ENCODE measurements at regions not wholly inside any gene's neighbourhood (a gene's known extent, or its start where the extent isn't known, plus 50 kb on each side); places are given as distances from the start of the nearest gene placed in this dataset.

DNA sequence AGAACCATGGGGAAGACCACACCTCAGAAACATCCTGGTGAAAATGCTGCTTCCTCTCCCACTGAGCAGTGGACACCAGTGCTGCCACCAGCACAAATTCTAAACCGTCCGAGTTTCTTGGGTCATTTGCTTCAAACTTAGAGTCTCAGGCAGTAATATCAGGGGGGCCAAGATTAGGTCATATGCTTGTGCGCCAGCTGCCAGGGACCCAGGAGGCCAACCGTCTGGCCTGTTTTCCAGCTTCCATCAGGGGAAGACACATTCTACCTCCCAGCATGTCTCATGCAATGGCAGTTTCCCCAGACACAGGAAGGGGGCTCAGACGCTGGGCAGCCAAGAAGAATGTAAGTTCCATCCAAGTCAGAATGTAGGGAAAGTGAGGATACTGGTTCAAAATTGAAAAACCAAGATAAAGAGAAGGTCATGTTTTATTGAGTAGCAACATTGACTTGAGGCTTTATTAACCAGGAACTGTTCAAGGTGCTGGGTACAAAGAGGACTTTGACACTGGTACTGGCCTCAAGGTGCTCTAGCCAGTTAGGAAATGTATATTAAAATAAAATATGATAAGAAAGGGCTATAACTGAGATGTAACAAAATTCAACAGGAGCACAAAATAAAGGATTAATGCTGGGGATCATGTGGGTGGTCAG lies 59.7 kb upstream of the EED start:
- no peak overlapping the region for H3K27ac ChIP-seq
- TF ChIP-seq, protein P1, sequence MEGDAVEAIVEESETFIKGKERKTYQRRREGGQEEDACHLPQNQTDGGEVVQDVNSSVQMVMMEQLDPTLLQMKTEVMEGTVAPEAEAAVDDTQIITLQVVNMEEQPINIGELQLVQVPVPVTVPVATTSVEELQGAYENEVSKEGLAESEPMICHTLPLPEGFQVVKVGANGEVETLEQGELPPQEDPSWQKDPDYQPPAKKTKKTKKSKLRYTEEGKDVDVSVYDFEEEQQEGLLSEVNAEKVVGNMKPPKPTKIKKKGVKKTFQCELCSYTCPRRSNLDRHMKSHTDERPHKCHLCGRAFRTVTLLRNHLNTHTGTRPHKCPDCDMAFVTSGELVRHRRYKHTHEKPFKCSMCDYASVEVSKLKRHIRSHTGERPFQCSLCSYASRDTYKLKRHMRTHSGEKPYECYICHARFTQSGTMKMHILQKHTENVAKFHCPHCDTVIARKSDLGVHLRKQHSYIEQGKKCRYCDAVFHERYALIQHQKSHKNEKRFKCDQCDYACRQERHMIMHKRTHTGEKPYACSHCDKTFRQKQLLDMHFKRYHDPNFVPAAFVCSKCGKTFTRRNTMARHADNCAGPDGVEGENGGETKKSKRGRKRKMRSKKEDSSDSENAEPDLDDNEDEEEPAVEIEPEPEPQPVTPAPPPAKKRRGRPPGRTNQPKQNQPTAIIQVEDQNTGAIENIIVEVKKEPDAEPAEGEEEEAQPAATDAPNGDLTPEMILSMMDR (IDR thresholded peaks at IDR 0.05): no peak
- TF ChIP-seq ZFX (IDR thresholded peaks at IDR 0.05; ENCODE audit: borderline replicate concordance): no peak

DNA sequence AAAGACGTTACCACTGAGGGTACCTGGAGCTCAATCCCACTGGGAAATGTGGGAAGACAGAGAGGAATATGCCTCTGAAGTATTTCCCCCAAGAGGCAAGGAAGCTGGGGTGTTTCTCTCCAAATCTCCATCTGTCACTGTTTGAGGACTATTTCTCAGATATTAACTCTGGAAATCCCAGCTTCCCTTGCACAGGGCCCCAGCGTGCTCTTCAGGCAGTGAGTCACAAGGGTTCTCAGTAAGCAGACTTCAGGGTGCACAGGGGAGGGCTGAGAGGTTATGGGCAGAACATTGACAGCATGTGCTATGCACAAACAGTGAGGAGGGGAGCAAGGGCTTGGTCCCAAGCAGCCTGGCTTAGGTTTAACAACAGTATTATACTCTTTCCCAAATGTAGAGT lies 60.9 kb upstream of the EED start:
- no peak overlapping the region for H3K27ac ChIP-seq
- TF ChIP-seq, protein P1 (IDR thresholded peaks at IDR 0.05): no peak
- no peak for TF ChIP-seq ZFX (IDR thresholded peaks at IDR 0.05; ENCODE audit: borderline replicate concordance)

DNA sequence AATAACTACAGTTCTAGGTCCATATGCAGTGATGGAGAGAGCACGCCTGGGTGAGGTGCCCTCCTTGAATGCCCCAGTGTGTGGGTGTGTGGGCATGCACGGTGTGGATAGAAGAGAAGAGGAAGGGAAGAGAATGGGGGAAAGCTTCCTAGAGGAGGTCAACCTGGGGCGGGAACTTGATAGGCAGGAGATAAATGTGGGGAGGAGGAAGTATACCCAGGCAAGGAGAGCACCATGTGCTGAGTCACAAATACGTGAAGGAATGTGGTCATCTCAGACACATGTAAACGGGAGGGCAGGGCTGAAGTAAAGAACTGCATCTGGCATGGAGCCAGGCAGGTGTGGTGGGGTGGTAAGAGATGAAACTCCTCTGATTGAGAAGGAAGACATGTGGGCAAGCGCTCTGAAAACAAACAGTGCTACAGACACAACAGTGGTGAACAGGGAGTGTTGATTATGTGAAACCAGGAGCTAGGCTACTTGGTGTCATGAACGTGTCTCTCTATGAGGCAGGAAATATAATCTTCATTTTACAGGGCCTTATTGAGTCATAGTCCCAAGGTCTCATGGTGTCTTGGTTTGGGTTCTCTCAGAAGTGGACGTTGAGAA lies 61.5 kb upstream of the EED start:
- no peak for TF ChIP-seq ZFX (IDR thresholded peaks at IDR 0.05; ENCODE audit: borderline replicate concordance)
- TF ChIP-seq, protein P1 (IDR thresholded peaks at IDR 0.05): no peak
- no peak overlapping the region for H3K27ac ChIP-seq

DNA sequence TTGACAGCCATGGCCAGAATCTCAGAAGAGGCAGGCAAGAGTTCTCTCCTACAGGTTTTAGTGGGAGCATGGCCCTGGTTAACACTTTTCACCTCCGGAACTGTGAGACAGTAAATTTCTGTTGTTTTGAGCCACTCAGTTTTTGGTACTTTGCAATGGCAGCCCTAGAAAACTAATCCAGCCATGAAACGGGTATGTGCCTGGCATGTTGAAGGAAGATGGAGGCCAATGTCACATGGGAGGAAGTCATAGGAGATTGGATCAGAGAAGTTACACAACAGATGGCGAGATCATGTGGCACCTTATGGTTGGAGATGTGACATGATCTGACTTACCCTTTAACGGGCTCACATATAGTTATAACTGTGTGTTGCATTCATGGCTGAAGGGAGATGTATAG lies 63.2 kb upstream of the EED start:
- H3K27ac ChIP-seq: no peak overlapping the region
- no peak for TF ChIP-seq ZFX (IDR thresholded peaks at IDR 0.05; ENCODE audit: borderline replicate concordance)
- TF ChIP-seq, protein P1 (IDR thresholded peaks at IDR 0.05): no peak

DNA sequence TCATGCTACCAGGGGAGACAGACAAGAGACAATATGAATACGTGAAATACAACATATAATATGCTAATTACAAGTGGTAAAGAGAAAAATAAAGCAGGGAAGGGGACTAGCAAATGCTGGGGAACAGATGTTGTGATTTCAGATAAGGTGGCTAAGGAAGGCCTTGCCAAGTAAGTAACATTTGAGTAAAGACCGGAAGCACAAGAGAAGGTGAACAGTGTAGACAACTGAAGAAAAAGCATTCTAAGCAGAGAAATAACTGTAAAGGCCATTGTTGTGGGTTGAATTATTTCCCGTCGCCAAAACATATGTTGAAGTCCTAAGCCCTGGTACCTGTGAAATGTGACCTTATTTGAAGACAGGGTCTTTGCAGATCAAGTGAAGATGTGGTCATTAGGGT lies 63.7 kb upstream of the EED start:
- no peak overlapping the region for H3K27ac ChIP-seq
- TF ChIP-seq, protein P1 (IDR thresholded peaks at IDR 0.05): no peak
- no peak for TF ChIP-seq ZFX (IDR thresholded peaks at IDR 0.05; ENCODE audit: borderline replicate concordance)

DNA sequence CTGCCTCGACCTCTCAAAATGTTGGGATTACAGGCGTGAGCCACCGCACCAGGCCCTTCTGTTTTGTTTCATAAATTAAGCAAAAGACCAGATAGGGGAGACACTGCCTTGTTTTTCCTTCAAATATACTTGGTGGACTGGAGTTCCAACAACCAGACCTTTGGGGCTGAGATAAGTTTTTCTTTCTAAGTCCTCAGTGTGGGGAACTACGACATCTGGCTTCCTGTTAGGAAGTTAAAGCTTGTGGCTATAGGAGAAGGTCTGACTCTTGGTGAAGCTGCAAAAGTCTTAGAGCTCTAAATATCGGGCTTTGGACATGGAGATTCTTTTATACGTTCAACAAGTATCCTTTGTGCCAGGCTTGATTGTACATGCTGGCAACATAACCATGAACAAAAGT lies 64.1 kb upstream of the EED start:
- TF ChIP-seq, protein P1 (IDR thresholded peaks at IDR 0.05): no peak
- TF ChIP-seq ZFX (IDR thresholded peaks at IDR 0.05; ENCODE audit: borderline replicate concordance): no peak
- H3K27ac ChIP-seq: no peak overlapping the region

DNA sequence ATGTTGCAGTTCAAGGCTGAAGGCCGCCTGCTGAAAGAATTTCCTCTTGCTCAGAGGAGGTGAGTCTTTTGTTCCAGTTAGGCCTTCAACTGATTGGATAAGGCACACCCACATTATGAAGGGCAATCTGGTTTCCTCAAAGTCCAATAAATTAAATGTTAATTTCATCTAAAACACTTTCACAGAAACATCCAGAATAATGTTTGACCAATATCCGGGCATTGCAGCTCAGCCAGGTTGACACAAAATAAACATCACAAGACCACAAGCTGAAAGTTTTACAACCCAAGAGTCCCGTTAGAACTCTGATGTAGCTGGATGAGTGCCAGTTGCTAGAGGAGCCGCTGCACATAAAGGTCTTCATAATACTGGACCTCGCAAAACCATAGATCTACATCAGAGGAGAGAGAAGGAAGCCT lies 64.9 kb upstream of the EED start:
- TF ChIP-seq, protein P1 (IDR thresholded peaks at IDR 0.05): no peak
- H3K27ac ChIP-seq: no peak overlapping the region

All from 22Rv1 (cell line).